ENCODE measurements at regions not wholly inside any gene's neighbourhood (a gene's known extent, or its start where the extent isn't known, plus 50 kb on each side); places are given as distances from the start of the nearest gene placed in this dataset.
"Not testable (repeated sequence)": the region's sequence is repeated elsewhere in the genome, so short reads cannot be mapped to it uniquely, and the experiment has no call there.

DNA sequence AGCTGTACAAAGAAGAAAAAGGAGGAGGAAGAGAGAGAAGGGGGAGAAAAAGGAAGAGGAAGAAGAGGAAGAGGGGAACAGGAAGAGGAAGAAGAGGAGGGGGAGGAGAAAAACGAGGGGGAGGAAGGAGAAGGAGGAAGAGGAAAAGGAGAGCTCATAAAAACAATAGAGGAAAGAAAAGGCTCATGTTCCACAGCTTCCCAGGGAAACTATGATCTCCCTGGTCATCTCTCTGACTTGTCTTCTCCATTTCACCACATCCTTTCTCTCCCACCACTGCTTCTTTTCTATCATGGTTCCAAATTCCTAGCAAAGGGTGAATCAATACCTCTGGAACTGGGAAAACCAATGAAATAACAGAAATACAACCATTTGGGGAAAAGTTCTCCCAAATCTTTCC is 254.1 kb upstream of the ERCC4 start:
- H3K4me3 ChIP-seq (ENCODE audit: low read length) = no peak overlapping the region
- TF ChIP-seq ZNF274 (IDR thresholded peaks at IDR 0.05; ENCODE audit: low read depth, low read length) = no peak

- H3K4me3 ChIP-seq (ENCODE audit: low read length) = no peak overlapping the region
- no peak for TF ChIP-seq ZNF274 (IDR thresholded peaks at IDR 0.05; ENCODE audit: low read depth, low read length)
Measured at GRCh38 chr16:13672196-13672595, 247.8 kb upstream of the ERCC4 start.

DNA sequence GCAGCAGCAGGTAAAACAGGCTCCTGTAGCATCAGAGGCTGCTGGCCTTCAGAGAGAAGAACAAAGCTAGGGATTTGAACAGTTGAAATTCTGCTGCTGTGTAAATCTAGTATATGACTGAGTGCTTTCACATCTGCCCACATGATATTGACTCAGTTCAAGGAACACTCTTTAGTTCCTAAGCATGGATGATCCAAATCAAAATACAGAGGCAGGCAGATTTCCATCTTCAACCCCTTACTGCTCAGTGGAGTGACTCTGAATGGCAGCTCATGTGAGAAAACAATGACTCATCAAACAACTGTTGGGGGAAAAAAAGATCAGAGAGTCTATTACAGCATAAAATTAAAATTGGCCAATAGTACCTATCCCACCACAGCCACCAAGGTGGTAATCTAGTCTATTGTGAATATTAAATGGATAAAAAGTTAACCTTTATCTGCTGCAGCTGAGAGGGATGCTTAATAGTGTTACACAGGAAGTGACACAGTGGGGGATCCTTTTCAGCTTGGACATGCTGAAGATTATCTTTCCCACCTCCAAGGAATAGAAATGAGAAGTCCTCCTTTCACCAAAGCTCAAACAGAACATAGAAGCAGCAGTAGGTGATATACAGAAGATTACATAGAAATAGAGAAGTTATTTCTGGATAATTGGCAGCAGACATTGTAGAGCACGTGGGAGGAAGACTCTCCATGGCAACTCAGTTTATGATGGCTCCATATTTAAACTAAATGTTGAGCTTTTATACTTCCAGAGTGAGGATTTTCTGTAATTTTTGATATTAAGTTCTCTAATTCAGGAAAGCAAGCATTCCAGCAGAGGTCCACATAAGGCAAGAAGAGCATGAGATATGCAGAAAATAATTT is 239.7 kb upstream of the ERCC4 start:
- H3K4me3 ChIP-seq (ENCODE audit: low read length) = no peak overlapping the region
- no peak for TF ChIP-seq ZNF274 (IDR thresholded peaks at IDR 0.05; ENCODE audit: low read depth, low read length)

GRCh38 chr16:13684819-13685563 is 235.0 kb upstream of the ERCC4 start:
- TF ChIP-seq ZNF274 (IDR thresholded peaks at IDR 0.05; ENCODE audit: low read depth, low read length) = no peak

DNA sequence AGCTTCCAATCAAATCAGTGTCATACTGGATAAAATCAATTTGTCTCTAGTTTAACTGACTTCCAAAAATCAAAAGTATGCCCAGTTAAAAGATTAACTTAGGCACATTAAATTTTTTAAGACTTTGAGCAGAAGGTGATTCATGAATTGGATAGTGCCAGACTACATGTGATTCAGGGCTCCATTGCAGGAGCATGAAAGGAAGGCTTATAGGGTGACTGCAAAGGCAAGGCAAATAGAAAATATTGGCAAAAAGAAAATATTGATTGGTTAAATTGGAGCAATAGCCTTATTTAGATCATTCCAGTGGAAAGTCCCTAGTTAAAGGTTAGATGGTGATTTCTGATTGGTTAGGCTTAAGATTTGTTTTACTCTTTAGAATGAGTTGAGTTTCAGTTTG is 223.9 kb upstream of the ERCC4 start:
- no peak for TF ChIP-seq ZNF274 (IDR thresholded peaks at IDR 0.05; ENCODE audit: low read depth, low read length)
- no peak overlapping the region for H3K4me3 ChIP-seq (ENCODE audit: low read length)

More at GRCh38 chr16:13684819-13685563, 235.0 kb upstream of the ERCC4 start:
- no peak overlapping the region for H3K4me3 ChIP-seq (ENCODE audit: low read length)

- H3K4me3 ChIP-seq (ENCODE audit: low read length) = no peak overlapping the region
- TF ChIP-seq ZNF274 (IDR thresholded peaks at IDR 0.05; ENCODE audit: low read depth, low read length) = no peak
Measured at GRCh38 chr16:13697013-13697412, 222.9 kb upstream of the ERCC4 start.

GRCh38 chr16:13697568-13697967 is 222.4 kb upstream of the ERCC4 start:
- no peak for TF ChIP-seq ZNF274 (IDR thresholded peaks at IDR 0.05; ENCODE audit: low read depth, low read length)
- no peak overlapping the region for H3K4me3 ChIP-seq (ENCODE audit: low read length)

DNA sequence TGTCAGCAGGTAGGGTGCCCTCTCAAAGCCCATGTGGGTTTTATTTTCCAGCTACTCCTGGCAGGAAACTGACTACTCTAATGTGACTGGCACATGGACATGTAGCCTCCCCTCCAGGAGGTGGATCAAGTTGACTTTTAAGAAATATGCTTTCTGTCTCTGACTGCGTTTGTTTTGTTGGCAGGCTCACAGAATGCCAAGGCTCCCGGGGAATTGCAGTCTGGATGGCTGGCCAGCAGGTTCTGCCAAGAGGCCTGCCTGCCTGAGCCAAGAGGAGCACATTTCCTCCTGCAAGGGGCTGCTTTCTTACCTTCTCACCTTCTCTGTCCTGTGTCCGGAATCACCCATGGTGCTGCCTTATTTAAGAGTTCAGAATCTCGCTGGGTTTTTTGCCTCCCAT is 217.3 kb upstream of the ERCC4 start:
- no peak overlapping the region for H3K4me3 ChIP-seq (ENCODE audit: low read length)
- TF ChIP-seq ZNF274 (IDR thresholded peaks at IDR 0.05; ENCODE audit: low read depth, low read length) = no peak

DNA sequence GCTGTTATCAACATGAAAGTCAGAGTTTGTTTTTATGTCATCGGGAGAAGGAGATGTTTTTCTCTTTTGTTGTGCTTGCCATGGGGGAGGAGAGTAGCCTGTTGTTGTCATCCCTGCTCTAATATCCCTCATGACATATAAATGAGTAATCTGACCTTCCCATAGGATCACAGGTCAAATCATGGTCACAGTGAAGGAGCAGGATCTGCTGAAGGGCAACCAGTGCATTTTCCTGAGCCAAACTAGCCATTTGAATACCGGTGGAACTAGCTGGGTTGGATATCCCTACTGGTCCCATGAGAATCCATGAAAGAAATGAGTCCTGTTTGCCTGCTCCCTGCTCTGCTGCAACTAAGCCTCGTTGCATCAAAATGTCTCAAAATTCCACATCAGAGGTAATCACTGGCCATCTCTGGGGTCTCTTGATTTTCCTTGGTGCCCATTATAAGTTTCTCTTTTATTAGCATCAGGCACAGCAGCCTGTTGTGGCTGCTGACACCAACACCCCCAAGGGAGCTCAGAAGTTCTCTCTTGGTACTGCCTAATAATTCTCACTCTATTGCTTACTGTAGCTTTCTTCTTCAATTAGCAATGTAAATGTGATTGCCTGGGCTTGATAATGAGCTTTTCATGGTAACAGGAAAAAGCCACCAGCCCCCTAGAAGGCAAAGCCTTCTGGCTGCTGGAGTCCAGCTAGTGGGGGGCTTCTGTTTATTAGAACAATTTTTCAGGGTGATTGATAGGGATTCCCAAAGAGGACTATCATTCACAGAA is 211.4 kb upstream of the ERCC4 start:
- no peak for TF ChIP-seq ZNF274 (IDR thresholded peaks at IDR 0.05; ENCODE audit: low read depth, low read length)
- H3K4me3 ChIP-seq (ENCODE audit: low read length) = no peak overlapping the region

DNA sequence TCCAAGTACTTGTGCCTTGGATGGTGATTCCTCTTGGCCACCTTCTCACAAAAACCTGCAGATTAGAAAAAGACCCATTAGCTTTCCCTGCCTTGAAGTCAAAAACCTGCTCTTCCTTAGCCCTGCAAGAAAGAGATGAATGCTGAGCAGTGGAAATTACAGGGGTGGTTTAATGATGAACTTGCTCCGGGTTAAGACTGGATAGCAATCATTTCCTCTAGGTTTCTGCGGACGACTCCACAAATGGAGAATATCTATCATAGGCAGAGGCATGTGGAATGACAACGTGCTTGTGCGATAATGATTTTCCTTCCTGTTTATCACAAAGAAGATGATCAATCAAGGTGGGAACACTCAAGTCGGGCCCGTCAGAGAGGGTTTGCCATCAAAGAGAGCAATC is 201.2 kb upstream of the ERCC4 start:
- H3K4me3 ChIP-seq (ENCODE audit: low read length) = no peak overlapping the region
- no peak for TF ChIP-seq ZNF274 (IDR thresholded peaks at IDR 0.05; ENCODE audit: low read depth, low read length)

- no peak for TF ChIP-seq ZNF274 (IDR thresholded peaks at IDR 0.05; ENCODE audit: low read depth, low read length)
- no peak overlapping the region for H3K4me3 ChIP-seq (ENCODE audit: low read length)
Measured at GRCh38 chr16:13727943-13728342, 192.0 kb upstream of the ERCC4 start.

GRCh38 chr16:13733561-13733960 is 186.4 kb upstream of the ERCC4 start:
- H3K4me3 ChIP-seq (ENCODE audit: low read length) = no peak overlapping the region
- no peak for TF ChIP-seq ZNF274 (IDR thresholded peaks at IDR 0.05; ENCODE audit: low read depth, low read length)

DNA sequence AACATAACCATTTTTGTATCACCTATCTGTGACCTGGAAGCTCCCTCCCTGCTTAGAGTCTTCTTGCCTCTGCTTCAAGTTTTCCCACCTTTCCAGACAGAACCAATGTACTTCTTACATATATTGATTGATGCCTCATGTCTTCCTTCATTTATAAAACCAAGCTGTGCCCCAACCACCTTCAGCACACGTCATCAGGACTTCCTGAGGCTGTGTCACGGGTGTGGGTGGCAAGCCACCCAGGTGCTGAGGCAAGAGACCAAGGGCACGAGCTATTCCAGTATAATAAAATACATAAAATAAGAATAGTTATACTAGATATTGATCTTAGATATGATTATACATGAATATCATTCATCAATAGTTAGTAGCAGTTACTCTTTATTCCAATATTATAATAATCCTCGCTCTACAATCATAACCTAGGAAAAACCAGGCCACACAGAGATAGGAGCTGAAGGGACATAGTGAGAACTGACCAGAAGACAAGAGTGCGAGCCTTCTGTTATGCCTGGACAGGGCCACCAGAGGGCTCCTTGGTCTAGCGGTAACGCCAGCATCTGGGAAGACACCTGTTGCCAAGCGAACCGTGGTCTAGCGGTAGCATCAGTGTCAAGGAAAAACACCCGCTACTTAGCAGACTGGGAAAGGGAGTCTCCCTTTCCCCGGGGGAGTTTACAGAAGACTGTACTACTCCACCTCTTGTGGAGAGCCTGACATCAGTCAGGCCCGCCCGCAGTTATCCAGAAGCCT is 180.2 kb upstream of the ERCC4 start:
- not testable (repeated sequence) for H3K4me3 ChIP-seq (ENCODE audit: low read length)

DNA sequence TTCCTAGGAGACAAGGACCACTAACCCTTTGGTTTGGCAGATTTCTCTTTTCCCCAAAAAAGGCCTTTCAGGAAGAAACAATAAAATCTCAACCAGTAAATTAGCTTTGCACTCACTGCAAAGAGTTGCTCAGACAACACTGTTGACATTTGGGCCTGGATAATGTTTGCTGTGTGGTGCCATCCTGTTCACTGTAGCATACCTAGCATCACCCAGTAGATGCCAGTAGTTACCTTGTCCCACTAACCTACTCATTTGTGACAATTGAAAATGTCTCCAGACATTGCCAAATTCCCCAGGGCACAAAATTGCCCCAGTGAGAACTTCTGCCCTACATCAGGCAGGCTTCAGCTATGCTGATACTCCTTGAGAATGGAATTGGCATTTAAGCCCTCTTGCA is 177.0 kb upstream of the ERCC4 start:
- no peak for TF ChIP-seq ZNF274 (IDR thresholded peaks at IDR 0.05; ENCODE audit: low read depth, low read length)
- H3K4me3 ChIP-seq (ENCODE audit: low read length) = no peak overlapping the region
